ENCODE measurements at regions not wholly inside any gene's neighbourhood (a gene's known extent, or its start where the extent isn't known, plus 50 kb on each side); places are given as distances from the start of the nearest gene placed in this dataset.

- TF ChIP-seq MAF1 (CRISPR knock-in tag; IDR thresholded peaks at IDR 0.05; ENCODE audit: borderline replicate concordance) = no peak
- TF ChIP-seq, protein P1, sequence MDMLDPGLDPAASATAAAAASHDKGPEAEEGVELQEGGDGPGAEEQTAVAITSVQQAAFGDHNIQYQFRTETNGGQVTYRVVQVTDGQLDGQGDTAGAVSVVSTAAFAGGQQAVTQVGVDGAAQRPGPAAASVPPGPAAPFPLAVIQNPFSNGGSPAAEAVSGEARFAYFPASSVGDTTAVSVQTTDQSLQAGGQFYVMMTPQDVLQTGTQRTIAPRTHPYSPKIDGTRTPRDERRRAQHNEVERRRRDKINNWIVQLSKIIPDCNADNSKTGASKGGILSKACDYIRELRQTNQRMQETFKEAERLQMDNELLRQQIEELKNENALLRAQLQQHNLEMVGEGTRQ (IDR thresholded peaks at IDR 0.05; ENCODE audit: low read depth, low read length) = no peak
- TF ChIP-seq, protein P1 (CRISPR knock-in tag; IDR thresholded peaks at IDR 0.05; ENCODE audit: borderline replicate concordance) = no peak
- no peak for TF ChIP-seq NR2F1 (CRISPR knock-in tag; IDR thresholded peaks at IDR 0.05)
- no peak for TF ChIP-seq TOPORS (CRISPR knock-in tag; IDR thresholded peaks at IDR 0.05)
- no peak for TF ChIP-seq EP300 (IDR thresholded peaks at IDR 0.05; ENCODE audit: low read depth in 2 of 2, low read length in 2 of 2)
- TF ChIP-seq EP300 (CRISPR knock-in tag; IDR thresholded peaks at IDR 0.05; ENCODE audit: borderline replicate concordance) = no peak
- TF ChIP-seq GABPA (IDR thresholded peaks at IDR 0.05; ENCODE audit: low read depth, low read length) = no peak
- TF ChIP-seq GABPA (CRISPR knock-in tag; IDR thresholded peaks at IDR 0.05; ENCODE audit: low read depth) = no peak
- no peak for TF ChIP-seq ZZZ3 (CRISPR knock-in tag; IDR thresholded peaks at IDR 0.05; ENCODE audit: borderline replicate concordance)
Measured at GRCh38 chr11:79953629-79954028, 512.8 kb upstream of the TENM4 start.
